ENCODE measurements at regions not wholly inside any gene's neighbourhood (a gene's known extent, or its start where the extent isn't known, plus 50 kb on each side); places are given as distances from the start of the nearest gene placed in this dataset.
"Not testable (repeated sequence)": the region's sequence is repeated elsewhere in the genome, so short reads cannot be mapped to it uniquely, and the experiment has no call there.

DNA sequence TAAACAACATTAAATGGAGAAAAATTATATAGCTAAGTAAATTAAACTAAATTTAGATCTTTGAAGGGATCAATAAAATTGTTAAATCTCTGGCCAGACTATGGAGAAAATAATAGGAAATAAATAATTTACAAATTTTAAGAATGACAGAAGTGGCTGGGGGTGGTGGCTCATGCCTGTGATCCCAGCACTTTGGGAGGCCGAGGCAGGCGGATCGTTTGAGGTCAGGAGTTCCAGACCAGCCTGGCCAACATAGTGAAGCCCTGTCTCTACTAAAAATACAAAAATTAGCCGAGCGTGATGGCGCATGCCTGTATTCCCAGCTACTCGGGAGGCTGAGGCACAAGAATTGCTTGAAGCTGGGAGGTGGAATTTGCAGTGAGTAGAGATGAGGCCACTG lies 58.6 kb upstream of the ANKRD20A1 start:
- H3K27me3 Mint-ChIP-seq; H3K4me3 Mint-ChIP-seq; H3K27ac Mint-ChIP-seq; ATAC-seq (ENCODE audit: low read depth); POLR2A ChIA-PET; intact Hi-C loops (cut with micrococcal nuclease); H3K9me3 Mint-ChIP-seq; H3K36me3 Mint-ChIP-seq (ENCODE audit: low read depth); DNase-seq; H3K4me1 Mint-ChIP-seq; CTCF ChIA-PET: not testable (repeated sequence)
